ENCODE measurements at regions not wholly inside any gene's neighbourhood (a gene's known extent, or its start where the extent isn't known, plus 50 kb on each side); places are given as distances from the start of the nearest gene placed in this dataset.

- no CpG with 5 or more reads among the region's 2 CpGs for WGBS (ENCODE audit: insufficient coverage)
- no peaks in the 10 kb centered on the region for H3K9me3 ChIP-seq (replicated peaks; ENCODE audit: control insufficient read depth, low read depth, low read length)
Observed at GRCh38 chr4:45803994-45804393, 319.9 kb downstream of the GABRG1 start.

DNA sequence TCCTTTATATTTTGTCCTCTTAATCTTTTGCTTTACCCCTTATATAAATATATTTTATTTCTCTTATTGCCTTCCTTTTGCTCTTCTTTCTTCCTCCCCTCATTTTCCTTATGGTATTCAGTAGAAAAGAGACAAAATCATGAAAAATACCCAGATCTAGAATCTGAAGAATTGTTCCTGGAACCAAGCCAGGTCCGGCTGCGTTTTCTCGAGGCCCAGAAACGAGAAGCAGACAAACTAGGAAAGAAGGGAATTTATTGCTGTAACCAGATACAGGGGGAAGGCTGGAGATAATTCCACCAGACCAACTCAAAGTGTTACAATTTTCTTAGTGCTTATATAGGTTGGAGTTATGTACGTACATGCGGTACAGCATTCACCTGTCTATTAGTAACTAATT, 328.7 kb downstream of the GABRG1 start:
- no peaks in the 10 kb centered on the region for H3K36me3 ChIP-seq (ENCODE audit: control insufficient read depth, insufficient read depth, low read length)
- no peak overlapping the region for H3K27ac ChIP-seq (ENCODE audit: low read length)
- DNase-seq, result peak; percentile 26
- no peaks in the 10 kb centered on the region for H3K4me1 ChIP-seq (ENCODE audit: control insufficient read depth, insufficient read depth, low read length)
- H3K4me3 ChIP-seq (ENCODE audit: low read length), result no peak overlapping the region
- H3K27me3 ChIP-seq (ENCODE audit: control insufficient read depth, insufficient read depth, low read length), result no peaks in the 10 kb centered on the region
- WGBS (ENCODE audit: insufficient coverage), result no CpG with 5 or more reads among the region's 6 CpGs
- H3K9me3 ChIP-seq (replicated peaks; ENCODE audit: control insufficient read depth, low read depth, low read length), result no peaks in the 10 kb centered on the region

More at GRCh38 chr4:45803994-45804393, 319.9 kb downstream of the GABRG1 start:
- Histone ChIP-seq H3K4me3 (ENCODE audit: low read length) (no peak overlapping the region), H3K4me1 (ENCODE audit: control insufficient read depth, insufficient read depth, low read length) (no peaks in the 10 kb centered on the region), H3K27me3 (ENCODE audit: control insufficient read depth, insufficient read depth, low read length) (no peaks in the 10 kb centered on the region), H3K36me3 (ENCODE audit: control insufficient read depth, insufficient read depth, low read length) (no peaks in the 10 kb centered on the region), H3K27ac (ENCODE audit: low read length) (no peak overlapping the region)
- DNase-seq, result no peak

- DNase-seq, result peak; percentile 34
- no peaks in the 10 kb centered on the region for H3K4me1 ChIP-seq (ENCODE audit: control insufficient read depth, insufficient read depth, low read length)
- no peaks in the 10 kb centered on the region for H3K27me3 ChIP-seq (ENCODE audit: control insufficient read depth, insufficient read depth, low read length)
- no peak overlapping the region for H3K27ac ChIP-seq (ENCODE audit: low read length)
- no CpG with 5 or more reads among the region's 1 CpG for WGBS (ENCODE audit: insufficient coverage)
- no peak overlapping the region for H3K4me3 ChIP-seq (ENCODE audit: low read length)
- no peaks in the 10 kb centered on the region for H3K36me3 ChIP-seq (ENCODE audit: control insufficient read depth, insufficient read depth, low read length)
- no peaks in the 10 kb centered on the region for H3K9me3 ChIP-seq (replicated peaks; ENCODE audit: control insufficient read depth, low read depth, low read length)
Observed at GRCh38 chr4:45778514-45778913, 345.3 kb downstream of the GABRG1 start.

DNA sequence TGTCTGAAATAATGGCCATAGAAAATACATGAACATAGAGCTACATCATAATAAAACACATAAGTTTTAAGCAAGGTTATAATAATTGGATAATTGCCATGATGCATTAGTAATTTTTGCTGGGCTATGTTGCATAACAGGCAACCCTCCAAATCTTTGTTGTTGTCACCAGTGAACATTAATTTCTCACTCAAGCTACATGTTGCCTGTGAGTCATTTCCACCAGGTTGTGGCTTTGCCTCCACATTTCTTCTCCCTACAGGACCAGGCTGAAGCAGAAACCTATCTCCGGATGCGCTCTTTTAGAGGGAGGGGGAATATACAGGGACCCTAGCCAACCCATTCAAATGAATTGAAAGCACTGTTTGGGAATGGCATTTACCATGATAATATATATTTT, 347.7 kb downstream of the GABRG1 start:
- no peaks in the 10 kb centered on the region for H3K36me3 ChIP-seq (ENCODE audit: control insufficient read depth, insufficient read depth, low read length)
- no peaks in the 10 kb centered on the region for H3K9me3 ChIP-seq (replicated peaks; ENCODE audit: control insufficient read depth, low read depth, low read length)
- no CpG with 5 or more reads among the region's 2 CpGs for WGBS (ENCODE audit: insufficient coverage)

DNA sequence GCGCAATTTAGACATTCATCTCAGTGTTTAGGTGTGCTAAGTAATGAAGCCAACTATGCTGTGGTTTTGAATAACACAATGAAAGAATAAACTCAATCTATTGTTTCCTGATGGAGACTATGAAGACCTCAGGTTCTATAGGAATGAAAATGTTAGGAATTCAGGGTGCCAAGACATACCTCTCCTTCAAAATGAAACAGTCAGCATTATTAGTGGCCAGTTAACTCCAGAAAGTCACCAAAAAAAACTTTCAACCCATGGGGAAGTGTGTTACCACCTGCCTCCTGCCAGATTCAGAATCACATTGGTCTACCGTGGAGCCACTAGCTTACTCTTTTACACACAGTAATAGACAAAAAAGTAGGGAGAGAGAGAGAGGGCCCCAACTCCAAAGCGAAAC, 352.9 kb downstream of the GABRG1 start:
- Histone ChIP-seq H3K4me1 (ENCODE audit: control insufficient read depth, insufficient read depth, low read length) (no peaks in the 10 kb centered on the region), H3K36me3 (ENCODE audit: control insufficient read depth, insufficient read depth, low read length) (no peaks in the 10 kb centered on the region), H3K27me3 (ENCODE audit: control insufficient read depth, insufficient read depth, low read length) (no peaks in the 10 kb centered on the region), H3K27ac (ENCODE audit: low read length) (no peak overlapping the region), H3K4me3 (ENCODE audit: low read length) (no peak overlapping the region), H3K9me3 (replicated peaks; ENCODE audit: control insufficient read depth, low read depth, low read length) (no peaks in the 10 kb centered on the region)
- WGBS (ENCODE audit: insufficient coverage), result no CpG with 5 or more reads among the region's 3 CpGs
- DNase-seq, result no peak

More for the DNA sequence above, 347.7 kb downstream of the GABRG1 start:
- no peaks in the 10 kb centered on the region for H3K4me1 ChIP-seq (ENCODE audit: control insufficient read depth, insufficient read depth, low read length)
- no peaks in the 10 kb centered on the region for H3K27me3 ChIP-seq (ENCODE audit: control insufficient read depth, insufficient read depth, low read length)
- no peak overlapping the region for H3K27ac ChIP-seq (ENCODE audit: low read length)
- no peak for DNase-seq
- no peak overlapping the region for H3K4me3 ChIP-seq (ENCODE audit: low read length)

- Histone ChIP-seq H3K4me1 (ENCODE audit: control insufficient read depth, insufficient read depth, low read length) (no peaks in the 10 kb centered on the region), H3K27me3 (ENCODE audit: control insufficient read depth, insufficient read depth, low read length) (no peaks in the 10 kb centered on the region), H3K4me3 (ENCODE audit: low read length) (no peak overlapping the region), H3K27ac (ENCODE audit: low read length) (no peak overlapping the region), H3K9me3 (replicated peaks; ENCODE audit: control insufficient read depth, low read depth, low read length) (no peaks in the 10 kb centered on the region), H3K36me3 (ENCODE audit: control insufficient read depth, insufficient read depth, low read length) (no peaks in the 10 kb centered on the region)
- no peak for DNase-seq
- WGBS (ENCODE audit: insufficient coverage), result no CpG with 5 or more reads among the region's 1 CpG
Observed at GRCh38 chr4:45765521-45765920, 358.3 kb downstream of the GABRG1 start.

- H3K9me3 ChIP-seq (replicated peaks; ENCODE audit: control insufficient read depth, low read depth, low read length), result no peaks in the 10 kb centered on the region
- no peaks in the 10 kb centered on the region for H3K27me3 ChIP-seq (ENCODE audit: control insufficient read depth, insufficient read depth, low read length)
- H3K36me3 ChIP-seq (ENCODE audit: control insufficient read depth, insufficient read depth, low read length), result no peaks in the 10 kb centered on the region
- H3K27ac ChIP-seq (ENCODE audit: low read length), result no peak overlapping the region
- H3K4me3 ChIP-seq (ENCODE audit: low read length), result no peak overlapping the region
- no peak for DNase-seq
- no CpG with 5 or more reads among the region's 4 CpGs for WGBS (ENCODE audit: insufficient coverage)
- H3K4me1 ChIP-seq (ENCODE audit: control insufficient read depth, insufficient read depth, low read length), result no peaks in the 10 kb centered on the region
Observed at GRCh38 chr4:45751877-45752530, 371.9 kb downstream of the GABRG1 start.

DNA sequence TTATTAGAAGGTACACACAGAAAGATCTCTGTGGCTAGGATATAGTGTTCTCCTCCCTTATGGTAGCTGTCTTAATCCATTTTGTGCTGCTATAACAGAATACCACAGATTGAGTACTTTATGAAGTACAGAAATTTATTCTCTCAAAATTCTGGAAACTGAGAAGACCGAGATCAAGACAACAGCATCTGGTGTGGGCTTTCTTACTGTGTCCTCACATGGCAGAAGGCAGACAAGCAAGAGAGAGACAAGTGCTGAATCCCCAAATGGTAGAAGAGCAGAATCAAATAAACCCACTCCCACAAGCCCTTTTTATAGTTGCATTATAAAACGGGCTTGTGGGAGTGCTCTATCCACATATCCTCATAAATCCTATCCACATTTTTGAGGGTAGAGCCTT, 373.1 kb downstream of the GABRG1 start:
- no peaks in the 10 kb centered on the region for H3K27me3 ChIP-seq (ENCODE audit: control insufficient read depth, insufficient read depth, low read length)
- H3K9me3 ChIP-seq (replicated peaks; ENCODE audit: control insufficient read depth, low read depth, low read length), result no peaks in the 10 kb centered on the region
- DNase-seq, result no peak
- no CpG with 5 or more reads among the region's 2 CpGs for WGBS (ENCODE audit: insufficient coverage)
- no peak overlapping the region for H3K4me3 ChIP-seq (ENCODE audit: low read length)
- no peak overlapping the region for H3K27ac ChIP-seq (ENCODE audit: low read length)
- H3K4me1 ChIP-seq (ENCODE audit: control insufficient read depth, insufficient read depth, low read length), result no peaks in the 10 kb centered on the region
- no peaks in the 10 kb centered on the region for H3K36me3 ChIP-seq (ENCODE audit: control insufficient read depth, insufficient read depth, low read length)

GRCh38 chr4:45745741-45746140, 378.1 kb downstream of the GABRG1 start:
- H3K9me3 ChIP-seq (replicated peaks; ENCODE audit: control insufficient read depth, low read depth, low read length), result peaks cover 5% of the 10 kb centered on the region
- no peaks in the 10 kb centered on the region for H3K36me3 ChIP-seq (ENCODE audit: control insufficient read depth, insufficient read depth, low read length)
- no peaks in the 10 kb centered on the region for H3K27me3 ChIP-seq (ENCODE audit: control insufficient read depth, insufficient read depth, low read length)
- H3K27ac ChIP-seq (ENCODE audit: low read length), result no peak overlapping the region
- no peaks in the 10 kb centered on the region for H3K4me1 ChIP-seq (ENCODE audit: control insufficient read depth, insufficient read depth, low read length)
- no CpG with 5 or more reads among the region's 3 CpGs for WGBS (ENCODE audit: insufficient coverage)
- no peak for DNase-seq
- H3K4me3 ChIP-seq (ENCODE audit: low read length), result no peak overlapping the region

DNA sequence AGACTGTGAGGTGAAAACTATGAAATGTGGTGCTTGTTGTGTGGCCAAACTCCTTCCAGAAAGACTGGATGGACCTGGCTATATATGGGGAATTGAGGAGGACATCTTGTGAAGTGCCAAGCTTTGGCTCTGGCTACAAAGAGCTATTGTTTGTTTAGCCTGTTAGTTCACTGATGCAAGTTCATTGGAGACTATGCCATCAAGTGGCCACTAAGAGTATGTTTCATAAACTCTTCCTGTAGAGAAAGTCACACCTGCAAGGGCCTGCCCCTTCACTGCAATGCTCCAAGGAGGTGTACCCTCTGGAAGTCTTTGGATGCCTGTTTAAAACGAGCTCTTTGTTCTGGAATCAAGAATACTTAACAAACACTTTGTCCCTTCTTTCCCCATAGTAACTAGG, 382.0 kb downstream of the GABRG1 start:
- no peaks in the 10 kb centered on the region for H3K27me3 ChIP-seq (ENCODE audit: control insufficient read depth, insufficient read depth, low read length)
- H3K27ac ChIP-seq (ENCODE audit: low read length), result no peak overlapping the region
- DNase-seq, result no peak
- no peaks in the 10 kb centered on the region for H3K36me3 ChIP-seq (ENCODE audit: control insufficient read depth, insufficient read depth, low read length)
- peaks cover 6% of the 10 kb centered on the region for H3K9me3 ChIP-seq (replicated peaks; ENCODE audit: control insufficient read depth, low read depth, low read length)
- no peaks in the 10 kb centered on the region for H3K4me1 ChIP-seq (ENCODE audit: control insufficient read depth, insufficient read depth, low read length)
- no CpG with 5 or more reads among the region's 1 CpG for WGBS (ENCODE audit: insufficient coverage)
- no peak overlapping the region for H3K4me3 ChIP-seq (ENCODE audit: low read length)

DNA sequence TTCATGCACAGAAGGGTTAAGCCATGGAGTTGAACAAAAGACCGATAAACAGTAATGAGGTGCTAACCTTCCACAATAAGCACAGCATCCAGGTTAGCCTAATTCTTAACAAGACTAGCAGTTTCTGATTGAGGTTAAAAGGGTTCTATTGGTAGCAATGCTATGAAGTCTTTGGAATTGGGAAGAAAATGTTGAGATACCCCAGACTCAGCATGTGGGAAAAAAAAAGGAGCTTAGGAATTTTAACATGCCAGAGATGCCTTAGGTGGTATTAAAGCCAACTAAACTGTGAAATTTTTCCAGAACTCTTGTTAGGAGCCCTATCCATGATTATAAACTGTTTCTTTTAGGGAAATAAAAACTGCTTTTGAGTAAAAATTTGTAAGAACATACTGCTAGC, 391.7 kb downstream of the GABRG1 start:
- Histone ChIP-seq H3K9me3 (replicated peaks; ENCODE audit: control insufficient read depth, low read depth, low read length) (no peaks in the 10 kb centered on the region), H3K27ac (ENCODE audit: low read length) (no peak overlapping the region), H3K36me3 (ENCODE audit: control insufficient read depth, insufficient read depth, low read length) (no peaks in the 10 kb centered on the region), H3K27me3 (ENCODE audit: control insufficient read depth, insufficient read depth, low read length) (no peaks in the 10 kb centered on the region), H3K4me1 (ENCODE audit: control insufficient read depth, insufficient read depth, low read length) (no peaks in the 10 kb centered on the region), H3K4me3 (ENCODE audit: low read length) (no peak overlapping the region)
- no CpG with 5 or more reads among the region's 1 CpG for WGBS (ENCODE audit: insufficient coverage)
- DNase-seq, result no peak

All from muscle of leg (tissue), 3 donors.